Femur (tissue), 1 donor: ENCODE measurements at regions not wholly inside any gene's neighbourhood (a gene's known extent, or its start where the extent isn't known, plus 50 kb on each side); places are given as distances from the start of the nearest gene placed in this dataset.
A peak's percentile ranks its signal among the peaks of the same experiment; 100 is the strongest.

Experiments
- DNase-seq: peaks from one replicate; pipeline ENCODE4 v3.0.0-alpha.2; 2017

DNA sequence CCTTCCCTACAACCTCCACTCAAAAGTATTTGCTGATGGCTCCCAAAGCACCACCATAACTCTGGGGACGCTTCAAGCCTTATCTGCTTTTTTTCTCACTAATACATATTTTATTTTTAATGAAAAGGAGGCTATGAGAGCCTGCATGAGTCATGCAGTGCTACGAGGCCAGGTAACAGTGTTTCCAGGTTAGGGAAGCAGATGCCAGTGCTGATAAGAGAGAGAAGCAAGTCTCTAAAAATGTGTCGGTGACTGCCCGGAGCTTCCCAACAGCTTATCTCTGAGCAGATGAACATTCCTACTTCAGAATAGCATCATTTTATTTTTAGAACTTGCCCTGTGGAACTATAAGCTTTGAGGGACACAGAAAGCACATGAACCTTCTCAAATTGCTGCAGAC, 931.5 kb downstream of the CCSER2 start:
- DNase-seq, result no peak

DNA sequence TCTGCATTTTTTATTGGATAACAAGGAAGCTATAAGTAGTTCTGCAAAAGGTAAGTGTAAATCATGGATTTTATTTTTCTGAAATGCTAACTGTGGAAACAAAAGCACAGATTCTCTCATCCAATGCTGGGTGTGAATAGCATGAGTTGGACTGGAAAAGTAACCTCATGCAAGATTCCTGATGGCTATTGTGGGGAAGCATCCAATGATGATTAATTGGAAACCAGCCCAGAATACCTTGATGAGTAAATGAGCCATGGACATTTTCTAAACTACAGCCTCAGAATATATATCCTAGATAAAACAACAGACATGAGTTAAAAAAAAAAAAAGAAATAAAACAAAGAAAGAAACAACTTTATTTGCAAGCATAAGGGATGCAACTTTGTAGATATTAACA, 934.6 kb downstream of the CCSER2 start:
- DNase-seq, result no peak

- DNase-seq, result no peak
These were observed 936.7 kb downstream of the CCSER2 start for GRCh38 chr10:85265121-85265520.

DNA sequence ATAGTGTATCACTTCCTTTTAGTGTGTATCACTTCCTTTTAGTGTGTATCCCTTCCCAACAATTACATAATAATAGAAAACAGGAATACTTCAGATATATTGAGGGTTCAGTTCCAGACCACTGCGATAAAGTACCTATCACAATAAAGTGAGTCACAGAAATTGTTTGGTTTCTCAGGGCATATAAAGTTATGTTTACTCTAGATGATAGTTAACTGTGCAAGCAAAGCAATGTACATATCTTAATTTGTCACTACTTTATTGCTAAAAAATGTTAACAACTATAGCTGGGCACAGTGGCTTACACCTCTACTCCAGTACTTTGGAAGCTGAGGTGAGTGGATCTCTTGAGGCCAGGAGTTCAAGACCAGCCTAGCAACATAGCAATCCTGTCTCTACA, 938.4 kb downstream of the CCSER2 start:
- DNase-seq, result no peak

- peak; percentile 36 for DNase-seq
These were observed 951.6 kb downstream of the CCSER2 start for GRCh38 chr10:85280014-85280413.

GRCh38 chr10:85284778-85285770, 956.7 kb downstream of the CCSER2 start:
- no peak for DNase-seq

GRCh38 chr10:85293483-85293882, 965.1 kb downstream of the CCSER2 start:
- DNase-seq, result no peak

DNA sequence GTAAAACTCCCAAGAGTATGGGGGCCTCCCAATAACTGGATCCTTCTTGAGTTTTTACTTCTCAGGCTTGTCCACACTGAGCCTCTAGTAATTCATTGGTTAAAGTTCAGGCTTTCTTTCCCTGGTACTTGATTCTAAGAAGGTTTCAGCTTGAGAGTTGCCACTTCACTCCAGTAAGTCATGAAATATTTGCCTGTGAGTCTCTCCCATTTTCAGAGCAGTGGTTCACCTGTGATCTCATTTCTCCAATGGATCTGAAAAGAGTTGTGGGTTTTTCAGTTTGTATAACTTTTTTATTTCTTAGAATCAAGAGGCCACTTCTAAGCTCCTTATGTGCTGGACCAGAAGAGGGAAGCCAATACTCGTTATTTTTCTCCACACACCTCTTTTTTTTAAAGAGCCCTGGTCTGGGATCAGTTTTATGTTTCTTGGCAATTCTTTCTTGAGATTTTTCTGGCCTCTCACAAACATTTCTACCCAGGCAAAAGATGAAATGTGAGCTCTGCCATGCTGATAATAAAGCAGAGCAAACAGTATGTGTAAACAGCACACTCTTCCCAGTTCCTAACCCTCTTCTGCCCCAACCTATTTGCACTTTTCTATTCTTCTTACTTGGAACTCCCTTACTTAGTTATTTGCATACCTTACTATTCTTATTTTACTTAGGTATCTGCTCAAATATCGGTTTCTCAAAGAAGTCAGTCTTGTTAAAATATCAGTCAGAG, 983.4 kb downstream of the CCSER2 start:
- DNase-seq, result no peak

DNA sequence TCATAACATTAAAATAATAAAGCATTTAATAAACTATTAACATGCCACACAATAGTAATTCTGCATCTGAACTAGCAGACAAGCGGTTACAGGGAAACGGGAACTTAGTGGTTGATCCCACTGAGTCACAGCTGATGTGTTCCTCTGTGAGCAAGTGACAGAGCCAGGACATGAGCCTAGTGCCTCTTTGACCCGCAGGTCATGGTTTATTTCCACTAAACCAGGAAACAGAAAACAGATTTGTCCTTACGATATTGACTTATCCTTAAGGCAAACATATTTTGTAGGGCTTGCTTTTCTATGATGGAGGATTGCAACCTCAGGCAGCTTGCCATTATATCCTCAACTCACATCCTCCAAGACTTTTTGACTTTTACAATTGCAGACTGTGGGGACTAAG, 987.3 kb downstream of the CCSER2 start:
- DNase-seq, result no peak

DNA sequence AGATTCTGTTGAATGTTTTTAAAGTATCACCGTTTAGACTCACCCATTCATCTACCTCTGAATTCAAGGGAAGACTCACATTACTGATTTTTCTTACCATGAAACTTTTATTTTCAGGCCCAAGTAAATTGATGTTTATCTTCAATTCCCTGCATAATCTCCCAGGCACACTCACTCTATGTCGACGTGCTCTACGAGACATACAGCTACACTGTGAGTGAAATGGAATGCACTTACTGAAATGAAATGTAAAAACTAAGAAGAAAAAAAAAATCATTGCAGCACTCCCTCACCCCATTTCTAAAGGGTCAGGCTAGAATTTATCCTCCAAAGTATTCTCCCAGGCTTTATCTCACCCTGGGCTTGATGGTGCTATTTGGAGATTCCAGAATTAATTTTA, 987.9 kb downstream of the CCSER2 start:
- DNase-seq, result no peak

DNA sequence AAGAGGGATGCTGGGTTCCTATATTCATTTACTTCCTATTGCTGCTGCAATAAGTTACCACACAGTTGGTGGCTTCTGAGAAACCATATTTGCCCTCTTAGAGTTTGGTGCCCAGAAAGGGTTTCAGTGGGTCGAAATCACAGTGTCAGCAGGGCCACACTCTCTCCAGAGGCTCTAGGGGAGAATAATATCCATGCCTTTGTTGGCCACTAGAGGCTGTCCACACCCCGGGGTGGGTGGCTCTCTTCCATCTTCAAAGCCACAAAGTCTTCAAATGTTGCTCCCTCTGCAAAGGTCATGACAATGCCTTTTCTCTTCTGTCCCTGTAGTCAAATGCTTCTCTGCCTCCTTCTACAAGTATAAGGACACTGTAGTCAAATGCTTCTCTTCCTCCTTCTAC, 989.4 kb downstream of the CCSER2 start:
- DNase-seq, result no peak

DNA sequence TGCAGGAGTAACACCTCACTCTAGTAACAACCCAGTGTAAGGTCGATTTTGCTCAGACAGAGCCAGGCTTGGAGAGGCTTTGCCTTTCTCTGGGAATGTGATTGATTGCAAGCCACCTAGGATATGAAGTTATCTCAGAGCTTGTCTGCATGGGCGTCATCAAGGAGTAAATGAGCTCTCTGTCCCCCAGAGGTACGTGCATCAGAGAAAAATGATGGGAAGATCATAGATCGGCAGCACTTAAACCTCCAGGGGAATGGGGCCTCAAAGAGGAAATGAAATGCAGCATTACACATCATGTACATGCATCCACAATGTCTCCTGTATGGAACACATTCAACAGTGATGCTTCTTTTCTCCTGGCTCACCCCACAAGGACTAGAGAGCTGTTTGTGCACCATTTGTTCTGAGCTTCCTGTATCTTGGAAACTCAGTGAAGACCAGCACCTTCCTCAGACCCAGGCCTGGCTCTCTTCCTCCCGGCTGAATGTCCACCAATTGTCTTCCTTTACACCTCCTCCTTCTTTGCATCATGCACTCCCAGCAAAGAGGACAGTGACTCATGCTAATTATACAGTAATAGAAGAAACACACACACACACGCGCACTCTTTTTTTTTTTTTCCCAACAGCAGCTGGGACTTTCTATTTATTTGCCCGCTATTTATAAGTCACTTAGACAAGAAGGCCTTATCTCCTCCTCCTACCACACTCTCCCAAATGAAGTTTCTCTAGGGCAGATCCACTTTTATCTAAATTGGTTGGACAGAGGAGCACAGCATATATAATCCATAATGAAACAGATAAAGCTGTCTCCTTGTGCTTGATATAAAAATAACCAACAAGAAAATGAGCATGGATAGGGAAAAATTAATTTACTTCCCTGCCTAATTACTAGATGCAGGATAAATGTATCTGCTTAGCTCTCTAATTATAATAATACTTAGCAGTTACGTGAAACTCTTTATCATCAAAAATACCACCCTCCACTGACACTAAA, 990.7 kb downstream of the CCSER2 start:
- DNase-seq, result no peak

GRCh38 chr10:85319826-85320225, 991.4 kb downstream of the CCSER2 start:
- no peak for DNase-seq

DNA sequence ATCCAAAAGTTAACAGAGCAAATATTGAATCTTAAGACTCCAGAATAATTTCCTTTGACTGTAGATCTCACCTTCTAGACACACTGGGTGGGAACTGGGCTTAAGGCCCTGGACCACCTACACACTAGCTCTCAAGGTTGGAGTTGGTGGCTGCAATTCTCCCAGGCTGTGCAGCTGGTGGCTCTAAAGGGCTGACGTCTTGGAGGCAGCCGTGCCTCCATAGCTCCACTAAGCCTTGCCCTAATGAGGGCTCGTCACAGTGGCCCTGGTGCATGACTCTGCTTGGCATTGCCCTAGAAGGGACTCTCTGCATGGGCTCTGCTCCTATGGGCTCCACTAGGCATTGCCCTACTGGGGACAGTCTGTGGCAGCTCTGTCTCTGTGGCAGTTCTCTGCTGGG, 1005.2 kb downstream of the CCSER2 start:
- no peak for DNase-seq

- no peak for DNase-seq
These were observed 1004.2 kb downstream of the GRID1 start for GRCh38 chr10:85362401-85362800.

DNA sequence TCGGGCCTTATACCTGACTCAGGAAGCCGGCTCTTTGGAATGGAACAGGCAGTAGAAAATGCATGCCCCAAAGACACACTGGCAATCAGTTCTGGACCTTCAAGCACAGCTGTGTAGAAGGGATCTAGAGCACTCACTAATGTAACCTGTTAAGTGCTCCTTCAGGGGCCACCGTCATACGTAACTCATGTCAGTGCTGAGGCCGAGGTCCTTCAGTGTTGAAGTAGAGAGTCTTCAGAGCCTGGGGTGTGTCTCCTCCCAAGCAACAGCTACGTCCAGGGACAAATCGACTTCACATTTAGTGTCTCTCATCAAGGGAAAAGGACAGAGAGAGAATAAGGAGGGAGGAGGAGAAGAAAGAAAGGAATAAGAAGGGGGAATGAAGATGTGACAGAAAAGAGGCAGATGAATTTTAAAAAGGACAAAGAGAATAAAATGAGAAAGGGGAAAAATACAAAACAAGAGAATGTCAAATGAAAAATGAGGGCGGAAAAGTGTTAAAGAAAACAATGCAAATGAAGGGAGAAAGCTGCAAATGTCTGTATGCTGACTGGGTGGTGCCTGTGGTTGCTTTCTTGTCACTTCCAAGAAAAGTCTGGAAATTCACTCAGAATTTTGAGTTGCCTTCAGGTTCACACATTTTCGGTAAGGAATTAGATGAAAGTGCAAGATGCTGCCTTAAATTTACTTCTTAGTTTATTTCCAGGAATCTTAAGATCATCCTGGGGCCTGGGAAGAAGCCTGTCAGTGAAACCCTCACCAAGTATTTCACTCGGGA, 989.4 kb downstream of the GRID1 start:
- no peak for DNase-seq

- DNase-seq, result no peak
These were observed 987.3 kb downstream of the GRID1 start for GRCh38 chr10:85379338-85379737.

DNA sequence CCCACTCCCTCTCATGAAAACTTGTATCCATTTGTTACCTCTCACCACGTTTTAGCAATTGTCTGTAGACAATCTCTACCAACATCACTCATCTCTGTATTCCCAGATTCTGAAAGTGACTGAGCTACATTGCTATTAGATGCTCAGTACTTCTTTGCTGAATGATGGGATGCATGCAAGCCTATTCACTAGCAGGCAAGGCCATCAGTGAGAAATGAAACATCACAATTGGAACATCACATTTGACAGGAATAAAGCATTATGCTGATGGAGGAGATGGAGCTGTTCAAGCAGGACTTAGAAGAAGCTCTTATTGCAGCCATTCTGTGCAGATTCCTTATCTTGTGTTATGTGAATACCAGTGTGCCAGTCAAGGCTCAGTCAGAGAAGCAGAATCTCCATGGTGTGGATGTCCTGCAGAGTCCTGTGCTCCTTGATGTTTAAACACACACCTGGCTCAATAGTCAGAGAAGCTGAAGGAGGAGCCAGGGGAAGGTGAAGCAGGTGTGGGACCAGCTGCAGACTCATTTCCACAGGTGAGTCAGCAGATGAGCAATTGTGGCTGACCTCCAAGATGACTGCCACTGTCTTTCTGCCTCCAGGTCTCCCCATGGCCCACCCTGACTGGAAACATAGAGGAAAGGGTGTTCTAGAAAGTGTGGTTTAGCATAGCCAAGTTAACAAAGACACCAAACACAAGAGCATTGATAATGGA, 965.5 kb downstream of the GRID1 start:
- DNase-seq, result no peak

GRCh38 chr10:85402541-85402940, 964.1 kb downstream of the GRID1 start:
- no peak for DNase-seq

DNA sequence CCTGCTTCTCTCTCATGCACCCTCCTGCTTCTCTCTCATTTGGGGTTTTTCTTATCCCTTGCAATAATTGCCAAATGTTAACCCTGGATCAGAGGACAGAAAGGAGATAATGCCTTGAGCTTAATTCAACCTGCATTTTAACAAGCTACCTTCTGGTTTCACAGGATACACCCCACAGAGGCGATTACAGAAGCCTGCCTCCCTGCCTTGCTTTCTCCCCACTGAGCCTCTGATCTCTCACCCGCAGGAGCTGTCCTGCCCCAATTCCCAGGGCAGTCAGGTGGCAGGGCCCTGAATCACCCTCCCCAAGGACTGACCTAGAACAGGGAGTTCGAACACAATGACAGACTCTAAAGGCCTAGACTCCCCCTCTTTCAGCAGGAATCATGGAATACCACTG, 959.5 kb downstream of the GRID1 start:
- DNase-seq, result no peak

GRCh38 chr10:85408388-85408787, 958.2 kb downstream of the GRID1 start:
- DNase-seq, result no peak
